A549 (cell line): ENCODE measurements at regions not wholly inside any gene's neighbourhood (a gene's known extent, or its start where the extent isn't known, plus 50 kb on each side); places are given as distances from the start of the nearest gene placed in this dataset.
"Not testable (repeated sequence)": the region's sequence is repeated elsewhere in the genome, so short reads cannot be mapped to it uniquely, and the experiment has no call there.

Source experiments
- ATAC-seq, 2 experiments: fragments of 200-7000 bp in 1 of 2; fragments of >200 bp in 1 of 2; cut with Nextera tagmentation in 1 of 2; cut with Tn5 transposase in 1 of 2; 3 replicates each; pipeline versions ENCODE4 v1.8.0 to v1.9.1; 2018 to 2020; ENCODE audit warnings: mild to moderate bottlenecking in 1 of 2, moderate library complexity in 1 of 2
- CTCF ChIA-PET: fragments of 300-600 bp; sonication (Branson Sonifier 250); formaldehyde crosslinking; extraction: SDS; loops from one replicate; lab custom pipeline; 2021; ENCODE audit warnings: antibody characterized with exemption, inconsistent platforms; lab: Yijun Ruan, JAX
- POLR2A ChIA-PET: fragments of 350-600 bp; formaldehyde crosslinking; extraction: SDS; loops from one replicate; lab custom pipeline; 2021; ENCODE audit warnings: antibody characterized with exemption, inconsistent platforms; lab: Yijun Ruan, JAX
- DNase-seq, 2 experiments: peaks; one replicate each; pipeline versions ENCODE4 v3.0.0 to v3.0.0-alpha.2; 2011 to 2016; ENCODE audit warnings: low read depth in 1 of 2, low spot score in 1 of 2
- FAIRE-seq: peaks from 2 replicates; lab custom pipeline; 2011; peaks lifted over from hg19 to GRCh38; lab: Jason Lieb, UNC
- H3K27ac ChIP-seq, 2 experiments: fragments of >200 bp; sonication (Bioruptor Twin); formaldehyde crosslinking; 3 replicates each; pipeline ENCODE4 v1.5.1; 2016 to 2017
- H3K4me1 ChIP-seq: fragments of >200 bp; sonication (Bioruptor Twin); formaldehyde crosslinking; 3 replicates; pipeline ENCODE4 v1.6.1; 2016
- H3K4me2 ChIP-seq: fragments of >200 bp; sonication (Bioruptor Twin); formaldehyde crosslinking; 3 replicates; pipeline ENCODE4 v1.6.1; 2016
- H3K4me3 ChIP-seq: fragments of >200 bp; sonication (Bioruptor Twin); formaldehyde crosslinking; 3 replicates; pipeline ENCODE4 v1.5.1; 2016
- H3K9me3 ChIP-seq: fragments of >200 bp; sonication (Bioruptor Twin); formaldehyde crosslinking; 3 replicates; pipeline ENCODE4 v1.6.1; 2016
- CTCF ChIP-seq: fragments of >200 bp; sonication (Bioruptor Twin); formaldehyde crosslinking; IDR thresholded peaks from 3 replicates; pipeline ENCODE4 v1.5.1; 2016
- E2F6 ChIP-seq: IDR thresholded peaks from 2 replicates; pipeline ENCODE4 v1.6.1; 2012; ENCODE audit warnings: low read depth, borderline replicate concordance
- KDM1A ChIP-seq: fragments of 200-600 bp; sonication (generic); IDR thresholded peaks from 2 replicates; pipeline ENCODE4 v1.6.1; 2016; ENCODE audit warnings: low read depth, mild to moderate bottlenecking
- KDM5A ChIP-seq: fragments of 200-600 bp; sonication (generic); IDR thresholded peaks from 2 replicates; pipeline ENCODE4 v1.6.1; 2016; ENCODE audit warnings: antibody characterized with exemption, mild to moderate bottlenecking
- NR3C1 ChIP-seq: fragments of >200 bp; sonication (Bioruptor Twin); formaldehyde crosslinking; IDR thresholded peaks from 3 replicates; pipeline ENCODE4 v1.6.1; 2017
- RAD21 ChIP-seq, 2 experiments: fragments of >200 bp in 1 of 2; sonication (Bioruptor Twin) in 1 of 2; formaldehyde crosslinking in 1 of 2; IDR thresholded peaks in 1 of 2; conservative IDR thresholded peaks in 1 of 2; 2 replicates in 1 of 2; 3 replicates in 1 of 2; pipeline ENCODE4 v1.6.1; 2012 to 2018; ENCODE audit warnings: inconsistent platforms in 1 of 2
- RFX5 ChIP-seq: fragments of 450-650 bp; IDR thresholded peaks from 2 replicates; pipeline ENCODE4 v1.7.1; 2014; ENCODE audit warnings: antibody characterized with exemption, mild to moderate bottlenecking, moderate library complexity
- RNF2 ChIP-seq: fragments of 200-600 bp; sonication (generic); IDR thresholded peaks from 2 replicates; pipeline ENCODE4 v1.6.1; 2016; ENCODE audit warnings: low read depth, mild to moderate bottlenecking, antibody characterized with exemption, moderate library complexity, borderline replicate concordance
- SMC3 ChIP-seq: fragments of >200 bp; sonication (Bioruptor Twin); formaldehyde crosslinking; IDR thresholded peaks from 3 replicates; pipeline ENCODE4 v1.6.1; 2018; ENCODE audit warnings: inconsistent platforms
- TFCP2L1 ChIP-seq: fragments of 250-450 bp; sonication (Bioruptor Pico); IDR thresholded peaks from 2 replicates; pipeline ENCODE4 v1.5.0; 2021; ENCODE audit warnings: mild to moderate bottlenecking
- WGBS: methylation state at CpG from one replicate; pipeline ENCODE4 v1.1.6; 2017; ENCODE audit errors: missing lambda C conversion rate; 5-methylcytosine and 5-hydroxymethylcytosine counted together

GRCh38 chr17:27180322-27180721, 113.6 kb upstream of the WSB1 start:
- Histone ChIP-seq H3K4me1 (no peaks in the 10 kb centered on the region), H3K4me2 (no peak overlapping the region), H3K9me3 (no peaks in the 10 kb centered on the region), H3K4me3 (no peak overlapping the region), H3K27ac (no peak overlapping the region)
- POLR2A ChIA-PET, result no interaction called here
- no peak for FAIRE-seq
- no peak for ATAC-seq
- TF ChIP-seq KDM1A (no peak), KDM5A (no peak), RFX5 (no peak), TFCP2L1 (no peak), E2F6 (no peak)
- 71% methylated on average over 5 of the region's 5 CpGs for WGBS
- no peak for DNase-seq
- CTCF ChIA-PET, result no interaction called here

- CTCF ChIA-PET, result interaction anchor here (1.0 to 1.5 kb wide), 2 partner anchors 12 to 15 kb away, joined by 3 to 4 read pairs; no protein-coding TSS in a partner anchor
- H3K27ac ChIP-seq, H3K4me2 ChIP-seq, H3K4me1 ChIP-seq, POLR2A ChIA-PET, H3K9me3 ChIP-seq, H3K4me3 ChIP-seq, FAIRE-seq, ATAC-seq, DNase-seq: not testable (repeated sequence)
- 29% methylated on average over 2 of the region's 2 CpGs for WGBS
These were observed 112.5 kb upstream of the WSB1 start for GRCh38 chr17:27181379-27181925.

GRCh38 chr17:27181935-27182334, 112.0 kb upstream of the WSB1 start:
- WGBS, result 77% methylated on average over 3 of the region's 3 CpGs
- no peak for DNase-seq
- no peak for FAIRE-seq

GRCh38 chr17:27197505-27197904, 96.4 kb upstream of the WSB1 start:
- H3K4me1 ChIP-seq, POLR2A ChIA-PET, H3K4me2 ChIP-seq, H3K27ac ChIP-seq, H3K4me3 ChIP-seq, H3K9me3 ChIP-seq, ATAC-seq: not testable (repeated sequence)
- peak in 1 of 2 experiments; percentile 55 for DNase-seq
- TF ChIP-seq SMC3 (peak; percentile 54; the same call in 2 of the 3 replicates), RAD21 (conservative IDR thresholded peaks at IDR 0.05 in 1 of 2, IDR thresholded peaks at IDR 0.05 in 1 of 2) (peak; percentile 60 to 70), CTCF (peak; percentile 61)
- peak; percentile 63 for FAIRE-seq
- 4% methylated on average over 8 of the region's 8 CpGs for WGBS
- CTCF ChIA-PET, result interaction anchor here (0.9 to 7.9 kb wide), 10 partner anchors 8 to 454 kb away, joined by 3 to 48 read pairs (median 4); no protein-coding TSS in a partner anchor

More at GRCh38 chr17:27181935-27182334, 112.0 kb upstream of the WSB1 start:
- ChIA-PET CTCF (interaction anchor here (1.0 to 1.5 kb wide), 2 partner anchors 12 to 14 kb away, joined by 3 to 4 read pairs; no protein-coding TSS in a partner anchor), POLR2A (no interaction called here)
- no peak for ATAC-seq
- no peak overlapping the region for H3K4me3 ChIP-seq
- no peak overlapping the region for H3K27ac ChIP-seq
- no peaks in the 10 kb centered on the region for H3K9me3 ChIP-seq
- no peaks in the 10 kb centered on the region for H3K4me1 ChIP-seq
- no peak overlapping the region for H3K4me2 ChIP-seq
- TF ChIP-seq RNF2 (no peak), TFCP2L1 (no peak)

- 68% methylated on average over 4 of the region's 4 CpGs for WGBS
- no peak overlapping the region for H3K27ac ChIP-seq
- ChIA-PET CTCF (interaction anchor here (1.3 to 7.9 kb wide), 7 partner anchors 18 to 455 kb away, joined by 3 to 48 read pairs (median 4); no protein-coding TSS in a partner anchor), POLR2A (no interaction called here)
- no peak for DNase-seq
- no peak for FAIRE-seq
- 0 out of 3 replicates have a peak, but pooled peaks cover 2% of the 10 kb centered on the region for H3K9me3 ChIP-seq
- TF ChIP-seq NR3C1, result no peak
- no peaks in the 10 kb centered on the region for H3K4me1 ChIP-seq
- no peak overlapping the region for H3K4me2 ChIP-seq
- H3K4me3 ChIP-seq, result no peak overlapping the region
- no peak for ATAC-seq
These were observed 94.0 kb upstream of the WSB1 start for GRCh38 chr17:27199948-27200347.
